ENCODE measurements at regions not wholly inside any gene's neighbourhood (a gene's known extent, or its start where the extent isn't known, plus 50 kb on each side); places are given as distances from the start of the nearest gene placed in this dataset.
A peak's percentile ranks its signal among the peaks of the same experiment; 100 is the strongest.
"Not testable (repeated sequence)": the region's sequence is repeated elsewhere in the genome, so short reads cannot be mapped to it uniquely, and the experiment has no call there.

- DNase-seq, result no peak
Measured at GRCh38 chr10:8393531-8393930, 339.0 kb downstream of the GATA3 start.

- no peak for DNase-seq
Measured at GRCh38 chr10:8396675-8397074, 342.2 kb downstream of the GATA3 start.

GRCh38 chr10:8398771-8399170 is 344.3 kb downstream of the GATA3 start:
- no peak for DNase-seq

DNA sequence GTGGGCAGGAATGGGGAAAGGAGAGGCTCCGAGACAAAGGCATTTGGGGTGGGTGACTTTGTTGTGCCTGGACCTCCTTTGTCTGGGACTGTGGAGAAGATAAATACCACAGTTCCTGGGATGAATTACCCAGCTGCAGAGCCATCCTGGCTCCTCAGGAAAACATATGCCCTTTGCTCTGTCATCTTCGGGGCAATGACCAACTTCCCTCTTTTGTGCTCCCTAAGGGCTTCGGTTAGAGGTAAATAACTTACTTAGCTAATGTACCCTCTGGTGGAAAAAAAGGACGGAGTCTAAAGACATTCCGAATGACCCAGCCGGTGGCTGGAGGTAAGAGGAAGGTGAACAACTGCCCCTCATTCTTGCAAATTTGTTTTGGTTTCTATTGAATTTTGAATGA is 345.7 kb downstream of the GATA3 start:
- no peak for DNase-seq

DNA sequence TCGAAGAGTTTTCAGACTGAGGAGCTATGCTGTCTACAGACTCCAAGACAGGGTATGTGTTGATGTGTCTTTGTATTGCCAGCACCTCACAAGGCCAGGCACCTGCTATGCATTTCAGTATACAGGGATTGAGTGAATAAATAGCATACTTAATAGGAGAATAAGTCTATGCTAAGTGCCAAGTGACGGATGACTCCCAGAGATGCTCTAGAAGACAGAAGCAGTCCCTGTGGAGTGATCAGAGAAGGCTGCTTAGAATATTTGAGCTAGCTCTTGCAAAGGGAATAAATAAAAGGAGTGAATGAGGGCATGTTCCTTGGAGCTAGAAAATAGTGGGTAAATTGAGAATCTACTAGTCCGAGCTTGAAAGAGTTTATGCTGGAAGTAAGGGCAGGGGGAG is 346.4 kb downstream of the GATA3 start:
- no peak for DNase-seq

- no peak for DNase-seq
Measured at GRCh38 chr10:8401531-8401930, 347.0 kb downstream of the GATA3 start.

- peak; percentile 7 for DNase-seq
Measured at GRCh38 chr10:8402576-8402975, 348.1 kb downstream of the GATA3 start.

DNA sequence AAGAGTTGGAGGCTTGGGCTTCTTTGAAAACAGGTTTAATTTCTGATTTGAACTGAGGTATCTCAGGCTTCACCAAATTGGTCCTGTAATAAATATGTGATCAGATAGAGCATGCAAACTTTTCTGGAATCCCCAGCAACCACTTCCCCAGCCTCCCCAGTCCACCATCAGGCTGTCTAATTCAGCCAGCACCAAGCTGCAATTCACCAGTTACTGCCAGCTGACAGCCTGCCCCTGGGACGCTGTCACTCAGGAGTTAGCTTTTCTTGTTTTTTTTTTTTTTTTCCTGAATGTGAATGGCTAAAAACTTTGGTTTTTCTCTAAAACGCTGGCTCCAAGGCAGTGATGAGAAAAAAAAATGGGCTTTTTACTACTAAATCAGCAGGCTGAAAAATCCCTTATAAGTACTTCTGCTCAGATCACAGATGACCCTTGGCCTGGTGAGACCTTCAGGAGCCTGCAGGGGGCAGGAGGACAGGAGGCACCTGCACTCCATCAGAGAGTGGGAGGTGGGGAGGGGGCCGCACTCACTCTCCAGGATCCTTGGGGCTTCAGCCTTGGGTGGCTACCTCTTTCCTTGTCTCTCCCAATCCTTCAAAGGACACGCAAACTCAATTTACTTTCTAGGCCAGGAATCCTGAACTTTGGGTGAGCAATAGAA is 349.4 kb downstream of the GATA3 start:
- no peak for DNase-seq

DNA sequence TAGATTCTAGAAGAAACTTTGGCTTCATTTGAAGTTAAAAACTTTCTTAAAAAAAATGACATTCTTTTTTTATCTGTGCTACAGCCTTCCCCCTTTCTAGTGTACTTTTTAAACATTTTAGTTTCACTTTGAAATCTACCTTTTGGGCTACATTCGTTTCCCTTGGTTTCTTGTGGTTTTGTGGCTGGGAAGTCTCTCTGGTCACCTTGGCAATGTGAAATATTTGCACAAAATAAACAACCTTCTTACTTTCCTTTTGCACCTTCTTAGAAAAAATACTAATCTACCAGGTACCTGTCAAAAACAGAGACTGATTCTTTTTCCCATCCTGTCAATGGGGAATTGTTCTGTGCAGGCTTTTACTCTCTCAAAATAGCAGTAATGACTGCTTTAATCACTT is 350.2 kb downstream of the GATA3 start:
- DNase-seq, result peak; percentile 12

DNA sequence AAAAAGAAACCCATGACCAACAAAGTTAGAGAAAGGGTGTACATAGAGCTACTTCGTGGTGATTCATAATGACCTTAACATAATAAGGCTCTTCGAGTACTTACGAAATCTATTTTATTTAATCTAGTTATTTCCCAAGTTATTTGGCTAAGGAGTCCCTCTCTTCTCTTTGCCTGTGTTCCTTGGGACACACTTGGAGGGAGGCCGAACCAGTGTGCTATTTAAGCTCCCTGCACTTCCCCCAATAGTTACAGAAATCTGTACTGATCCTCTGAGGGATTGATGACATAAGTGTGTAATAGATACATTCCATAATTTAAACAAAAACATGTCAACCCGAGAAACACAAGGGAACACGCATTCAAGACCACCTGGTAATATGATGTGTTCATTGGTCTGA is 351.1 kb downstream of the GATA3 start:
- no peak for DNase-seq

- DNase-seq, result no peak
Measured at GRCh38 chr10:8407501-8408021, 353.1 kb downstream of the GATA3 start.

DNA sequence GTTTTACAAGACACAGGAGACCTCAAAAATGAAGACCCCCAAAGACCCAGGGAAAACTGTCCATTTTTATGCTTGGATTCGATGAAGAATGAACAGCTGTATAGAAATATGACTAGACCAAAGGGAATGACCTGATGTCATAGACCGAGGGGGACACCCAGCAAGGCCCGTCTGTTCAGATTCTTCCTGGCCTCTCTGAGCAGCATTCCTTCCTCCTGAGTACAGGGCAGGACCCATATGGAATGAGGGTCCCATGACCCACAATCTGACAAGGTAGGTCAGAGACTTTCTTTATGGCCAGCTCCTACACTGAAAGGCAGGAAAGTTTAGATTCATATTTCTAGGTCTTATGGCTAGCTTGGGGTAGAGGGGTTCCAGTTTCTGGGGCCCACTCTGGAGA is 356.0 kb downstream of the GATA3 start:
- no peak for DNase-seq

DNA sequence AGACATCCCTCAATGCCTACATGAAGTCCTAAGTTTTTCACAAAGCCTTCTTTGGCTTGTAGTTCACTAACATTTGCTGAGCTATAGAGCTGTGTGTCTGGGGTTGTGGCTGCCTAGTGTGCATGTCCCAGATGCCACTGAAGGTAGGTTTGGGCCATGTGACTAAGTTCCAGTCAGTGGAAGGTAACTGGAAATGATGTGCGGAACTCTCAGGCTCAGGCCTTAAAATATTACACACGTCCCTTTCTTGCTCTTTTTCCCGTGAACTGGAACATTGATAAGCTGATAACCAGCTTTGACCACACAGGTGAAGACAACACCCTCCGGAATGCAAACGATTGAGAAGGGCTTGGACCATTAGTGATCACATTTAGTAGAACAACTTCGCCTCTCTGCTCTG is 358.1 kb downstream of the GATA3 start:
- DNase-seq, result no peak

DNA sequence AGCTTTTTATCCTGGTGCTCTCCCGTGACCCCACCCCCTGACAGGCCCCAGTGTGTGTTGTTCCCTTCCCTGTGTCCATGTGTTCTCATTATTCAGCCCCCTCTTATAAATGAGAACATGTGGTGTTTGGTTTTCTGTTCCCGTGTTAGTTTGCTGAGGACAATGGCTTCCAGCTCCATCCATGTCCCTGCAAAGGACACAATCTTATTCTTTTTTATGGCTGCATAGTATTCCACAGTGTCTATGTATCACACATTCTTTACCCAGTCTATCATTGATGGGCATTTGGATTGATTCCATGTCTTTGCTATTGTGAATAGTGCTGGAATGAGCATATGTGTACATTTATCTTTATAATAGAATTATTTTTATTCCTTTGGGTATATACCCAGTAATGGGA is 360.5 kb downstream of the GATA3 start:
- DNase-seq, result not testable (repeated sequence)

GRCh38 chr10:8416192-8416701 is 361.8 kb downstream of the GATA3 start:
- DNase-seq, result peak; percentile 6

GRCh38 chr10:8416760-8417159 is 362.3 kb downstream of the GATA3 start:
- peak; percentile 4 for DNase-seq

GRCh38 chr10:8417631-8418030 is 363.1 kb downstream of the GATA3 start:
- DNase-seq, result no peak

DNA sequence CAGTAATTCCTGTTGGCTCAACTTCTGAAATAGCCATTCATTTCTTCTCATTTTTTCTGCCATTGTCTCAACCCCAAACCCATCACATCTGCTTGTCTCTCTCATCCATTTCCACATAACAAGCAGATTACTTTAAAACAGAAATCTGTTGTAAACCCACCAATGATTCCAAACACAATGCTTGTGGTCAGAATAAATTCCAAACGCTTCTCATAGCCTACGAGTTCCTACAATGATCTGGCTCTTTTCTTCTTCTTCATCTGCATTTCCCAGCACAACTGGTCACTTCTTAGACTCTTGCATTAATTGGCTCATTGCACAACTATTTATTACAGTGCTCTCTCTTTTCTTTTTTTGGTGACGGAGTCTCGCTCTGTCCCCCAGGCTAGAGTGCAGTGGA is 364.1 kb downstream of the GATA3 start:
- DNase-seq, result no peak

DNA sequence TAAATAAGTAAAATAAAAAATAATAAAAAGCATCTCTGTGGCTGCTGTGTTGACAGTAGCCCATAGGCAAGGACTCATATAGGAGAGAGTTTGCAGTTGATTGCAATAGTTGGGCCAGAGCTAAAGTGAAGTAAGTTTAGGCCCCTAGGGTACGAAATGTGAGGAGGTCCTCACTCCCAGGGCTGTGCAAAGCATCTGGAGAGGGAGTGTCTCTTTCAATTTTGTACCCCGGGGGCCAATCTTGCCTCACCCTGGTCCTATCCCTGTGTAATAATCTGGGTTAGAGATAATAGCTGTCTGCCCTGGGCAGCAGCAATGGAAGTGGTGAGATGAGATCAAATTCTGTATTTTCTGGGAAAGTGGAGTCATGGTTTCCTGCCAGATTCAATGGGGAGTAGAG is 365.7 kb downstream of the GATA3 start:
- DNase-seq, result no peak

DNA sequence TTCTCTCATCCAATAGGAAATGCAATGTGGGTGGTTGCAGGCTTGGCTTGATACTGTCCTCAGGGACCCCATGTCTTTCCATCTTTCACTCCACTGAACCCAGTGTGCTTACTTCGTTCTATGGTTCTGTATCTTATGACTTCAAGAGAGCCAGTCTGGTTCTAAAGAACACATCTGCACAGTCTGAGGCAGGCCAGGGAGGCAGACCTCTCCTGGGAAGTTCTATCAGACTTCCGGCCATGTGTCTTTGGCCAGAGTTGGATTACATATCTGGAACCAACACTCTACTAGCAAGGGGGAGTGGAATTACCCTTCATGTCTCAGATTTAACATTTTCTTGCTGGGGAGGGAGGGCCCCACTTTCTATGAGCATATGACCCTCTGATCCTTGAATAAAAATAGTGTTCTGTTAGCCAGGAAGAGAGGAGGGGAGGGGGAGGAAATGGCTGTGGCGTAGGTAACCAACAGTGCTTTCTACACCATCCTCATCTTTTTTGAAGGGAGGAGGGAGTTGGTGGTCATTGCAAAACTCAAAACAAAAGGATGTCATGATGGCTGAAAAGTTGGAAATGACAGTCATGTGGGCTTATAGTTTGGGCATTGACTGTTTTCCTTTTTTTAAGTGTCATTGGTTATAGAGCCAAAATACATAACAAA is 370.2 kb downstream of the GATA3 start:
- DNase-seq, result no peak

DNA sequence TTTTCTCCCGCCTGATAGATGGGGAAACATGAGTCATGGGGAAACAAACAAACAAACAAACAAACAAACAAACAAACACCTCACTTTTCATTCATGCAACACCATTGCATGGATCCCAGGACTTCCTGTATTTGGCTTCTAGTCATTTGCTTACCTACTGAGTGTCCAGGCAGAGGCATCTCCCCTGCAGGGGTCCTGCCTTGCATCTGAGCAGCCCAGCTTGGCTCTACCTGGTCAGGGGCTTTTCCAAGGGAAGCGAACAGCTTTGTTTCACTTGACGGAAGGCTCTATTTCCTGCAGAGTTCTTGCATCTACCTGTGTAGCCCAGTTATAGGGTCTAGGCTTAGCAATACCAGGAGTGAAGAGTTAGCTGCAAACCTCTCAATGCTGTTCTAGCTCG is 374.2 kb downstream of the GATA3 start:
- no peak for DNase-seq

DNA sequence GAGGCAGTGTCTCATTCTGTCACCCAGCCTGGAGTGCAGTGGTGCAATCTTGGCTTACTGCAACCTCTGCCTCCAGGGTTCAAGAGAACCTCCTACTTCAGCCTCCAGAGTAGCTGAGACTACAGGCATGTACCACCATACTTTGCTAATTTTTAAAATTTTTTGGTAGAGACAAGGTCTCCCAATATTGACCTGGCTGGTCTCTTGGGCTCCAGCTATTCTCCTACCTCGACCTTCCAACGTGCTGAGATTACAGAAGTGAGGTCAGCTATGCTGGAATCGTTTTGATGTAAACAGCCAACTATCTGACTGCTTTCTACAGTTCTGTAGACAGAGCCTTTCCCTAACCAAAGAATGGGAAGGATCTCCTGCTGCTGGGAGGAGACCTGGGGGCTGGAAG is 375.8 kb downstream of the GATA3 start:
- DNase-seq, result no peak

- no peak for DNase-seq
Measured at GRCh38 chr10:8431511-8431910, 377.0 kb downstream of the GATA3 start.
